IMR-90 (cell line): ENCODE measurements at regions not wholly inside any gene's neighbourhood (a gene's known extent, or its start where the extent isn't known, plus 50 kb on each side); places are given as distances from the start of the nearest gene placed in this dataset.

Source experiments
- ATAC-seq: fragments of 200-7000 bp; cut with Tn5 transposase; 2 replicates; pipeline ENCODE4 v1.9.1; 2020; ENCODE audit warnings: low read depth, mild to moderate bottlenecking, moderate library complexity
- BruUV-seq: library from RNA; stranded (reverse); fragments of 400-500 nt; replicated peaks from 2 replicates; lab custom pipeline; 2021; lab: Mats Ljungman, UMichigan
- CTCF ChIA-PET: fragments of 300-600 bp; formaldehyde crosslinking; extraction: SDS; loops from one replicate; lab custom pipeline; 2021; ENCODE audit warnings: antibody characterized with exemption; lab: Yijun Ruan, JAX
- POLR2A ChIA-PET: fragments of 300-600 bp; sonication (Branson Sonifier 250); formaldehyde crosslinking; loops from one replicate; lab custom pipeline; 2022; ENCODE audit warnings: antibody characterized with exemption; ENCODE audit not compliant: unreplicated experiment; lab: Charles Lee
- DNase-seq: peaks from one replicate; pipeline ENCODE4 v3.0.0; 2013
- H2AFZ ChIP-seq: replicated peaks from 2 replicates; pipeline ENCODE3; 2013; ENCODE audit warnings: low read length, mild to moderate bottlenecking; ENCODE audit not compliant: poor library complexity
- H2AK5ac ChIP-seq: 2 replicates; pipeline ENCODE4 v1.6.1; 2013; ENCODE audit warnings: low read depth, low read length, inconsistent platforms
- H2AK9ac ChIP-seq: replicated peaks from 2 replicates; pipeline ENCODE3; 2013; ENCODE audit warnings: mild to moderate bottlenecking, low read depth, low read length, moderate library complexity; ENCODE audit not compliant: poor library complexity
- H2BK120ac ChIP-seq: 2 replicates; pipeline ENCODE4 v1.6.1; 2013; ENCODE audit warnings: low read depth, low read length, inconsistent platforms
- H2BK15ac ChIP-seq: 3 replicates; pipeline ENCODE4 v1.6.1; 2013; ENCODE audit warnings: low read depth, low read length, inconsistent platforms
- H2BK20ac ChIP-seq: 2 replicates; pipeline ENCODE4 v1.6.1; 2013; ENCODE audit warnings: low read depth, mild to moderate bottlenecking, inconsistent platforms, low read length, moderate library complexity
- H2BK5ac ChIP-seq: 2 replicates; pipeline ENCODE4 v1.6.1; 2013; ENCODE audit warnings: mild to moderate bottlenecking, low read depth, low read length, inconsistent platforms; ENCODE audit not compliant: poor library complexity, severe bottlenecking
- H3K14ac ChIP-seq: replicated peaks from 2 replicates; pipeline ENCODE4 v1.6.1; 2013; ENCODE audit warnings: low read depth, low read length, inconsistent platforms
- H3K18ac ChIP-seq: 2 replicates; pipeline ENCODE4 v1.6.1; 2013; ENCODE audit warnings: low read depth, low read length, control low read depth
- H3K23ac ChIP-seq: 2 replicates; pipeline ENCODE4 v1.6.1; 2013; ENCODE audit warnings: low read depth, low read length, inconsistent platforms
- H3K27ac ChIP-seq: 2 replicates; pipeline ENCODE4 v1.5.1; 2013; ENCODE audit warnings: mild to moderate bottlenecking, control low read depth, low read length; ENCODE audit not compliant: insufficient read depth
- H3K27me3 ChIP-seq: 2 replicates; pipeline ENCODE4 v1.6.1; 2013; ENCODE audit warnings: low read length; ENCODE audit not compliant: control insufficient read depth, insufficient read depth
- H3K36me3 ChIP-seq: 2 replicates; pipeline ENCODE4 v1.6.1; 2013; ENCODE audit warnings: low read length, mixed read lengths; ENCODE audit not compliant: control insufficient read depth, insufficient read depth
- H3K4ac ChIP-seq: 2 replicates; pipeline ENCODE4 v1.6.1; 2013; ENCODE audit warnings: low read depth, low read length, inconsistent platforms
- H3K4me1 ChIP-seq: 2 replicates; pipeline ENCODE4 v1.6.1; 2013; ENCODE audit warnings: low read length, mixed read lengths; ENCODE audit not compliant: control insufficient read depth, insufficient read depth
- H3K4me2 ChIP-seq: 2 replicates; pipeline ENCODE4 v1.6.1; 2013; ENCODE audit warnings: low read depth, mild to moderate bottlenecking, control low read depth, low read length, moderate library complexity
- H3K4me3 ChIP-seq: 2 replicates; pipeline ENCODE4 v1.5.1; 2013; ENCODE audit warnings: low read depth, mild to moderate bottlenecking, control low read depth, low read length, moderate library complexity; ENCODE audit not compliant: insufficient read depth
- H3K56ac ChIP-seq: 2 replicates; pipeline ENCODE4 v1.6.1; 2013; ENCODE audit warnings: low read length, inconsistent platforms; ENCODE audit not compliant: insufficient read depth; ENCODE audit errors: extremely low read depth
- H3K79me1 ChIP-seq, 2 experiments: 2 replicates each; pipeline ENCODE4 v1.6.1; 2013; ENCODE audit warnings: low read length in 2 of 2, inconsistent platforms in 1 of 2, low read depth in 1 of 2
- H3K9ac ChIP-seq: 2 replicates; pipeline ENCODE4 v1.6.1; 2013; ENCODE audit warnings: low read depth, low read length, control low read depth
- H3K9me1 ChIP-seq: 2 replicates; pipeline ENCODE4 v1.6.1; 2013; ENCODE audit warnings: low read length, inconsistent platforms; ENCODE audit not compliant: insufficient read depth
- H3K9me3 ChIP-seq: 2 replicates; pipeline ENCODE4 v1.6.1; 2013; ENCODE audit warnings: low read length; ENCODE audit not compliant: control insufficient read depth, insufficient read depth
- H4K20me1 ChIP-seq: 2 replicates; pipeline ENCODE4 v1.6.1; 2013; ENCODE audit warnings: low read length, inconsistent platforms; ENCODE audit not compliant: insufficient read depth
- H4K5ac ChIP-seq: 2 replicates; pipeline ENCODE4 v1.6.1; 2013; ENCODE audit warnings: mild to moderate bottlenecking, low read depth, low read length, control low read depth
- H4K8ac ChIP-seq, 2 experiments: 2 replicates each; pipeline ENCODE4 v1.6.1; 2013; ENCODE audit warnings: low read depth in 2 of 2, low read length in 2 of 2, control low read depth in 1 of 2, inconsistent platforms in 1 of 2
- H4K91ac ChIP-seq: 2 replicates; pipeline ENCODE4 v1.6.1; 2013; ENCODE audit warnings: low read depth, low read length, inconsistent platforms; ENCODE audit not compliant: insufficient read depth
- BHLHE40 ChIP-seq: fragments of 150-350 bp; IDR thresholded peaks from 2 replicates; pipeline ENCODE4 v1.6.1; 2016; ENCODE audit warnings: mild to moderate bottlenecking, low read depth, low read length
- CEBPB ChIP-seq: IDR thresholded peaks from 2 replicates; pipeline ENCODE4 v1.6.1; 2012; ENCODE audit warnings: low read depth, low read length, improper control_type of control experiment
- CHD1 ChIP-seq: IDR thresholded peaks from 2 replicates; pipeline ENCODE4 v1.6.1; 2012; ENCODE audit warnings: low read depth, low read length, improper control_type of control experiment
- ELK1 ChIP-seq: fragments of 150-350 bp; IDR thresholded peaks from 2 replicates; pipeline ENCODE4 v1.6.1; 2016; ENCODE audit warnings: low read depth, mild to moderate bottlenecking, low read length, moderate library complexity, borderline replicate concordance
- FOS ChIP-seq: fragments of 150-350 bp; IDR thresholded peaks from 2 replicates; pipeline ENCODE4 v1.6.1; 2016; ENCODE audit warnings: low read depth, low read length
- MAFK ChIP-seq: IDR thresholded peaks from 2 replicates; pipeline ENCODE4 v1.6.1; 2012; ENCODE audit warnings: low read depth, low read length, improper control_type of control experiment
- MAZ ChIP-seq: IDR thresholded peaks from 2 replicates; pipeline ENCODE4 v1.6.1; 2012; ENCODE audit warnings: low read depth, mild to moderate bottlenecking, low read length, improper control_type of control experiment, moderate library complexity, borderline replicate concordance
- MXI1 ChIP-seq: IDR thresholded peaks from 2 replicates; pipeline ENCODE4 v1.6.1; 2012; ENCODE audit warnings: low read depth, mild to moderate bottlenecking, low read length, moderate library complexity, borderline replicate concordance
- NFE2L2 ChIP-seq: fragments of 150-350 bp; IDR thresholded peaks from 2 replicates; pipeline ENCODE4 v1.6.1; 2016; ENCODE audit warnings: low read depth, mild to moderate bottlenecking, low read length
- POLR2A ChIP-seq: IDR thresholded peaks from 2 replicates; pipeline ENCODE4 v1.6.1; 2012; ENCODE audit warnings: mild to moderate bottlenecking, low read depth, low read length
- RAD21 ChIP-seq: IDR thresholded peaks from 2 replicates; pipeline ENCODE4 v1.6.1; 2012; ENCODE audit warnings: low read length, improper control_type of control experiment
- RCOR1 ChIP-seq: IDR thresholded peaks from 2 replicates; pipeline ENCODE4 v1.6.1; 2012; ENCODE audit warnings: mild to moderate bottlenecking, low read length, improper control_type of control experiment; ENCODE audit not compliant: insufficient replicate concordance
- RFX5 ChIP-seq: IDR thresholded peaks from 2 replicates; pipeline ENCODE4 v1.8.0; 2012; ENCODE audit warnings: low read depth, mild to moderate bottlenecking, low read length, moderate library complexity
- SMC3 ChIP-seq: fragments of 150-350 bp; IDR thresholded peaks from 2 replicates; pipeline ENCODE4 v1.6.1; 2016; ENCODE audit warnings: low read depth, mild to moderate bottlenecking, antibody characterized with exemption, low read length, moderate library complexity
- WGBS, 2 experiments: methylation state at CpG; one replicate each; pipeline versions ENCODE4 v1.1.5 to v1.1.7; 2013; ENCODE audit warnings: missing lambda C conversion rate in 2 of 2; ENCODE audit not compliant: insufficient read length in 1 of 2; ENCODE audit errors: extremely low coverage in 2 of 2; 5-methylcytosine and 5-hydroxymethylcytosine counted together
- dilution Hi-C: fragments of 300-500 bp; cut with HindIII; formaldehyde crosslinking; loops from one replicate; pipeline ENCODE4 v1.14.3; 2018; ENCODE audit warnings: low sequenced_read_pairs; ENCODE audit not compliant: unreplicated experiment
- in situ Hi-C: fragments of 300-500 bp; cut with MboI; formaldehyde crosslinking; loops from 3 replicates; pipeline ENCODE4 v1.14.3; 2019; ENCODE audit warnings: low sequenced_read_pairs, inconsistent platforms, mixed read lengths
- intact Hi-C: fragments of 100-400 bp; cut with micrococcal nuclease; formaldehyde crosslinking; loops from 2 replicates; pipeline ENCODE4 v1.10.0; 2022
- TF ChIP-seq, protein P1 (sequence below): conservative IDR thresholded peaks from 2 replicates; pipeline ENCODE4 v1.5.1; 2012; ENCODE audit warnings: mild to moderate bottlenecking, low read depth, low read length, improper control_type of control experiment
- TF ChIP-seq, protein P2 (sequence below): fragments of 150-350 bp; IDR thresholded peaks from 2 replicates; pipeline ENCODE4 v1.6.1; 2017; ENCODE audit warnings: mild to moderate bottlenecking, antibody characterized with exemption, low read length, low read depth

DNA sequence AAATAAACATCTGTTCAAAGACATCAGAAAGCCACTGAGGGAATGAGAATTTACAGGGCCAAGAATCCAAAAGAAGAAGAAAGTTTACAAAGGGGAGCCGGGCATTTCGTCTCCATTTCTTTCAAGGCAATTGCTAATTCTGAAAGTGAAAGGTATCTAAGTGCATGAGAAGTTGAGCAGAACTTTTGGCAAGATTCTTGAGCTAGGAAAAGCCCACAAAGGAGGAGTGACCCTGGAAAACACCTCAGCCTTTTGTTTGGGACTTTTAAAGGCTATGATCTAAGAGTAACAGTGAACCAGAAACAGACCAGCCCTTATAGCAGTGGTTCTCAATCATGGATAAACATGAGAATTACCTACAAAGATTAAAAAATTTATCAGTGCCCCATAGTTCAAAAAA lies 87.4 kb downstream of the MDH1 start:
- Histone ChIP-seq H3K27ac (no peak overlapping the region), H3K18ac (no peak overlapping the region), H2AK5ac (no peak overlapping the region), H3K4ac (no peak overlapping the region), H3K9me3 (no peaks in the 10 kb centered on the region), H4K91ac (no peak overlapping the region), H3K4me2 (no peak overlapping the region; the same call in 1 of the 2 replicates), H3K4me1 (no peaks in the 10 kb centered on the region; the same call in 1 of the 2 replicates), H4K8ac (no peak overlapping the region), H3K9ac (no peak overlapping the region), H3K23ac (no peak overlapping the region), H2BK20ac (no peak overlapping the region), H4K20me1 (no peaks in the 10 kb centered on the region), H2AFZ (no peak overlapping the region), H3K56ac (no peak overlapping the region), H3K27me3 (peaks cover 3% of the 10 kb centered on the region), H2AK9ac (no peak overlapping the region), H2BK15ac (no peak overlapping the region), H3K14ac (no peak overlapping the region), H4K5ac (no peak overlapping the region), H3K4me3 (no peak overlapping the region), H3K9me1 (no peaks in the 10 kb centered on the region), H3K79me1 (no peaks in the 10 kb centered on the region), H3K36me3 (no peaks in the 10 kb centered on the region), H2BK5ac (no peak overlapping the region), H2BK120ac (no peak overlapping the region)
- POLR2A ChIA-PET: no interaction called here
- no peak for TF ChIP-seq BHLHE40
- no peak for TF ChIP-seq MXI1
- TF ChIP-seq RFX5: no peak
- TF ChIP-seq SMC3: no peak
- TF ChIP-seq FOS: no peak
- TF ChIP-seq MAZ: no peak
- TF ChIP-seq MAFK: no peak
- no peak for TF ChIP-seq RCOR1
- TF ChIP-seq CHD1: no peak
- no peak for TF ChIP-seq ELK1
- TF ChIP-seq, protein P1, sequence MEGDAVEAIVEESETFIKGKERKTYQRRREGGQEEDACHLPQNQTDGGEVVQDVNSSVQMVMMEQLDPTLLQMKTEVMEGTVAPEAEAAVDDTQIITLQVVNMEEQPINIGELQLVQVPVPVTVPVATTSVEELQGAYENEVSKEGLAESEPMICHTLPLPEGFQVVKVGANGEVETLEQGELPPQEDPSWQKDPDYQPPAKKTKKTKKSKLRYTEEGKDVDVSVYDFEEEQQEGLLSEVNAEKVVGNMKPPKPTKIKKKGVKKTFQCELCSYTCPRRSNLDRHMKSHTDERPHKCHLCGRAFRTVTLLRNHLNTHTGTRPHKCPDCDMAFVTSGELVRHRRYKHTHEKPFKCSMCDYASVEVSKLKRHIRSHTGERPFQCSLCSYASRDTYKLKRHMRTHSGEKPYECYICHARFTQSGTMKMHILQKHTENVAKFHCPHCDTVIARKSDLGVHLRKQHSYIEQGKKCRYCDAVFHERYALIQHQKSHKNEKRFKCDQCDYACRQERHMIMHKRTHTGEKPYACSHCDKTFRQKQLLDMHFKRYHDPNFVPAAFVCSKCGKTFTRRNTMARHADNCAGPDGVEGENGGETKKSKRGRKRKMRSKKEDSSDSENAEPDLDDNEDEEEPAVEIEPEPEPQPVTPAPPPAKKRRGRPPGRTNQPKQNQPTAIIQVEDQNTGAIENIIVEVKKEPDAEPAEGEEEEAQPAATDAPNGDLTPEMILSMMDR: no peak
- no peak for TF ChIP-seq POLR2A
- TF ChIP-seq, protein P2, sequence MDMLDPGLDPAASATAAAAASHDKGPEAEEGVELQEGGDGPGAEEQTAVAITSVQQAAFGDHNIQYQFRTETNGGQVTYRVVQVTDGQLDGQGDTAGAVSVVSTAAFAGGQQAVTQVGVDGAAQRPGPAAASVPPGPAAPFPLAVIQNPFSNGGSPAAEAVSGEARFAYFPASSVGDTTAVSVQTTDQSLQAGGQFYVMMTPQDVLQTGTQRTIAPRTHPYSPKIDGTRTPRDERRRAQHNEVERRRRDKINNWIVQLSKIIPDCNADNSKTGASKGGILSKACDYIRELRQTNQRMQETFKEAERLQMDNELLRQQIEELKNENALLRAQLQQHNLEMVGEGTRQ: no peak
- TF ChIP-seq RAD21: no peak
- no peak for TF ChIP-seq CEBPB
- TF ChIP-seq NFE2L2: no peak
- in situ Hi-C loops (no loop called here), dilution Hi-C loops (loop anchor here (25.0 kb wide), 1 partner anchor 186 kb away; no protein-coding TSS in a partner anchor), intact Hi-C loops (no loop called here)
- no TSS peak for BruUV-seq
- WGBS, 2 experiments: no CpG with 5 or more reads among the region's 2 CpGs
- no peak for DNase-seq
- ATAC-seq: no peak
- CTCF ChIA-PET: interaction anchor here (1.3 kb wide), 1 partner anchor 23 kb away, joined by 3 read pairs; no protein-coding TSS in a partner anchor
